ENCODE measurements at regions not wholly inside any gene's neighbourhood (a gene's known extent, or its start where the extent isn't known, plus 50 kb on each side); places are given as distances from the start of the nearest gene placed in this dataset.

DNA sequence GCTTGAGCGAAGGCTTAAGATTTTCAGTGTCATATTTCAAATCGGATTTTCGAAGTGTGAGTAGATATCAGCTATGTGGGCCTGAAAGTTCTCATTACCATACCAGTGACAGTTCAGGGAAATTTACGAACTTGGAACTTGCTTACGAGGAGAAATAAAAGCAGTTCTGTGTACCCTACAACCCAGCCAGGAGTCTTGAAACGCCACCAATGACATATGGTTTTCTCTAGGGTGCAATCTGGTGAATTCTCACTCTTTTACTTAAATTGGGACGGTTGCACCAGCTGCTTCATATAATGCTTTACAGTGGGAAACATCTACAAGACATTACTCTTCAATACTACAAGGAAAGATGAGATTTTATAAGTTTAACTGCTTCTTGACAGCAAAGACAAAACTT lies 253.6 kb upstream of the FOXK1 start:
- H3K4me3 ChIP-seq (ENCODE audit: low read depth, low read length), result no peak overlapping the region
- DNase-seq (ENCODE audit: low read depth), result no peak
- no peak for TF ChIP-seq MYC (IDR thresholded peaks at IDR 0.05; ENCODE audit: low read depth, low read length)
- TF ChIP-seq, protein P1, sequence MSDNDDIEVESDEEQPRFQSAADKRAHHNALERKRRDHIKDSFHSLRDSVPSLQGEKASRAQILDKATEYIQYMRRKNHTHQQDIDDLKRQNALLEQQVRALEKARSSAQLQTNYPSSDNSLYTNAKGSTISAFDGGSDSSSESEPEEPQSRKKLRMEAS (IDR thresholded peaks at IDR 0.05; ENCODE audit: low read depth, low read length), result no peak
- no peak for TF ChIP-seq POLR2A (IDR thresholded peaks at IDR 0.05; ENCODE audit: extremely low read depth, insufficient read length)
- TF ChIP-seq, protein P2, sequence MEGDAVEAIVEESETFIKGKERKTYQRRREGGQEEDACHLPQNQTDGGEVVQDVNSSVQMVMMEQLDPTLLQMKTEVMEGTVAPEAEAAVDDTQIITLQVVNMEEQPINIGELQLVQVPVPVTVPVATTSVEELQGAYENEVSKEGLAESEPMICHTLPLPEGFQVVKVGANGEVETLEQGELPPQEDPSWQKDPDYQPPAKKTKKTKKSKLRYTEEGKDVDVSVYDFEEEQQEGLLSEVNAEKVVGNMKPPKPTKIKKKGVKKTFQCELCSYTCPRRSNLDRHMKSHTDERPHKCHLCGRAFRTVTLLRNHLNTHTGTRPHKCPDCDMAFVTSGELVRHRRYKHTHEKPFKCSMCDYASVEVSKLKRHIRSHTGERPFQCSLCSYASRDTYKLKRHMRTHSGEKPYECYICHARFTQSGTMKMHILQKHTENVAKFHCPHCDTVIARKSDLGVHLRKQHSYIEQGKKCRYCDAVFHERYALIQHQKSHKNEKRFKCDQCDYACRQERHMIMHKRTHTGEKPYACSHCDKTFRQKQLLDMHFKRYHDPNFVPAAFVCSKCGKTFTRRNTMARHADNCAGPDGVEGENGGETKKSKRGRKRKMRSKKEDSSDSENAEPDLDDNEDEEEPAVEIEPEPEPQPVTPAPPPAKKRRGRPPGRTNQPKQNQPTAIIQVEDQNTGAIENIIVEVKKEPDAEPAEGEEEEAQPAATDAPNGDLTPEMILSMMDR (IDR thresholded peaks at IDR 0.05; ENCODE audit: low read depth, low read length), result no peak

DNA sequence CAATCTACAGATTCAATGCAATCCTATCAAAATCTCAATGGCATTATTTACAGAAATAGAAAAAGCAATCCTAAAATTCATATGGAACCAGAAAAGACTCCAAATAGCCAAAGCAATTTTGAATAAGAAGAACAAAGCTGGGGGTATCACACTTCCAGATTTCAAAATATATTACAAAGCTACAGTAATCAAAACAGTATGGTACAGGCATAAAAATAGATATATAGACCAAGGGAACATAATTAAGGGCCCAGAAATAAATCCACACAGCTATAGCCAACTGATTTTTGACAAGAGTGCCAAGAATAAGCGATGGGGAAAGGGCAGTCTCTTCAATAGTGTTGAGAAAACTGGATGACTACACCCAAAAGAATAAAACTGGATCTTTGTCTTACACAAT lies 251.9 kb upstream of the FOXK1 start:
- TF ChIP-seq POLR2A (IDR thresholded peaks at IDR 0.05; ENCODE audit: extremely low read depth, insufficient read length), result no peak
- TF ChIP-seq, protein P1 (IDR thresholded peaks at IDR 0.05; ENCODE audit: low read depth, low read length), result no peak
- no peak for TF ChIP-seq MYC (IDR thresholded peaks at IDR 0.05; ENCODE audit: low read depth, low read length)
- TF ChIP-seq, protein P2 (IDR thresholded peaks at IDR 0.05; ENCODE audit: low read depth, low read length), result no peak
- DNase-seq (ENCODE audit: low read depth), result no peak
- no peak overlapping the region for H3K4me3 ChIP-seq (ENCODE audit: low read depth, low read length)

DNA sequence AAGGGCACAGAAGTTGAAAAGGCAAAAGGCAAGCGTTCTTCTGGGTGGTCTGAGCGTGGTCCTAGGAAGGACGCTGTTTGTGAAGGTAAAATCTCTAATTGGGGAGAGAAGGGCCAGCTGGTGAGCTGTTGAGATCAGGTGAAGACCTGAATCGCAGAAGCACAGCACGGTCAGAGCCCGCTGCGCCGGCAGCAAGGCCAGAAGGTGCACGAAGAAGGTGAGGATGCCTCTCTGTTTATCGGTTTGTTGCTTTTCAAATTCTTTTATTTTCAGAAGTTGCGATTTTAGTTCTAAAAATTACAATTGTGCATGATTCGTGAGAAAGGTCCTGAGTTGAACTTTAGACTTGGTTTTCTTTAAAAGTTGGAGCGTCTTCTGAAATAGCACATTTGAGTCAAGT lies 247.8 kb upstream of the FOXK1 start:
- no peak for DNase-seq (ENCODE audit: low read depth)
- H3K4me3 ChIP-seq (ENCODE audit: low read depth, low read length), result no peak overlapping the region
- TF ChIP-seq, protein P1 (IDR thresholded peaks at IDR 0.05; ENCODE audit: low read depth, low read length), result no peak
- TF ChIP-seq POLR2A (IDR thresholded peaks at IDR 0.05; ENCODE audit: extremely low read depth, insufficient read length) (no peak), MYC (IDR thresholded peaks at IDR 0.05; ENCODE audit: low read depth, low read length) (no peak)
- TF ChIP-seq, protein P2 (IDR thresholded peaks at IDR 0.05; ENCODE audit: low read depth, low read length), result no peak

DNA sequence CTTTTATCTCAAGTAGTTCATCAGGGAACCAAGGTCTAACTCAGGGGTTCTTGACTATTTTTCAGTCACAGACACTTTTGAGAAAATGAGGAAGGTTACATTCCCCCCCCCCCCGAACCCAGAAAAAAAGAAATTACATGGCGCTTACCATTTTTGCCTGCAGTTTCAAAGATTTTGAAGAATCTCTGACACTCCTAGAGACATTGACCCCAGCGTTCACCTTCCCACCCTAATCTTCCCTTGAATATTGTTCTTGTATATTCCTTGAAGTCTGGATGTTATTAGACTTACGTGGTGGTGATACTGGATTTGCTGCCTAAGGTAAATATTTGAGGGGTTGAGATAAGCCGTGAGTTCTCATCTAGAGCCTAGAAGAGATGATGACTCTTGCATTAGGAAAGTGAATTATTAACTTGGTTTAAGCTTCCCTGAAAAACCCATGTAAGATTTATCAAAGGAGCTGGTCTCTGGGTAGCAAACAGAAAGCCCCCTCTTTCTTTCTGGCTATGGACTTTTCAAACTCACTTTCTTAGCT lies 245.7 kb upstream of the FOXK1 start:
- no peak for DNase-seq (ENCODE audit: low read depth)
- no peak for TF ChIP-seq POLR2A (IDR thresholded peaks at IDR 0.05; ENCODE audit: extremely low read depth, insufficient read length)
- TF ChIP-seq, protein P1 (IDR thresholded peaks at IDR 0.05; ENCODE audit: low read depth, low read length), result no peak
- TF ChIP-seq, protein P2 (IDR thresholded peaks at IDR 0.05; ENCODE audit: low read depth, low read length), result no peak
- H3K4me3 ChIP-seq (ENCODE audit: low read depth, low read length), result no peak overlapping the region

DNA sequence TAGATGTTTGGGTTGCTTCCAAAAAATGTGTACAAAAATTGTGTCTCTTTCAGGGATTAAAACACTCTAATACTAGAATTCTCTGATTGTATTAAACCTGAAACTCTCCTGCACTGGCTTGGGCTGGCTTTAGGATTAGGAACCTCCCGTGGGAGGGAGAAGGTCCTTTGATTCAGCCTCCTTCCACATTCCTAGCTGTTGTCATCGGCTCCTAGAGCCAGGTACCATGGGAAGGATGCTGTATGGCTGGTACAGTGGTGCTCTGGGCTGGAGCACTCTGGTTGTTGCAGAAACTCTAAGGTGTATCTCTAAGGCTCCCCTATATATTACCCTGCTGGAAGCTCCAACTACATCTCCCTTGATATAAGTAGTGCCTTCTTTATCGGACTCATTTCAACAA lies 245.2 kb upstream of the FOXK1 start:
- no peak for TF ChIP-seq POLR2A (IDR thresholded peaks at IDR 0.05; ENCODE audit: extremely low read depth, insufficient read length)
- TF ChIP-seq, protein P2 (IDR thresholded peaks at IDR 0.05; ENCODE audit: low read depth, low read length), result no peak
- DNase-seq (ENCODE audit: low read depth), result no peak
- no peak overlapping the region for H3K4me3 ChIP-seq (ENCODE audit: low read depth, low read length)

DNA sequence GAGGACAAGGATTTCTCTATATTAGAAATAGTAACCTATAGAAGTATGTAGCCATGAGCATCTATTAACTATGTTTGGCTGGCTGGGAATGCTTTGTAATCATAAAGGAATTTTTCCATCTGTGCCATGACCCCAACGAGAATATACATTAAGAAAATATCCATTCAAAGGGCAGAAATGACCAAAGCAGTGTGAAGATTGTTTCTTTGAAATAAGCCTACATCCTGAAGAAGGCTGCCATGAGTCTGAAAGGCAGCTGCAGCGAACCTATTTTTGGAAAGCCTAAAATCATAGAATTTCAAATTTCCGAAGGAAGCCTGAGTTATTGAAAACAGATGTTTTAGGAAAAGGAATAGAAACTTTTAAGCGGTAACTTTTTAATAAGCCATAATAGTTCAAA lies 244.2 kb upstream of the FOXK1 start:
- DNase-seq (ENCODE audit: low read depth), result no peak
- no peak overlapping the region for H3K4me3 ChIP-seq (ENCODE audit: low read depth, low read length)
- TF ChIP-seq MYC (IDR thresholded peaks at IDR 0.05; ENCODE audit: low read depth, low read length) (no peak), POLR2A (IDR thresholded peaks at IDR 0.05; ENCODE audit: extremely low read depth, insufficient read length) (no peak)
- TF ChIP-seq, protein P2 (IDR thresholded peaks at IDR 0.05; ENCODE audit: low read depth, low read length), result no peak
- TF ChIP-seq, protein P1 (IDR thresholded peaks at IDR 0.05; ENCODE audit: low read depth, low read length), result no peak

Measured in NB4 (cell line).